ENCODE measurements at regions not wholly inside any gene's neighbourhood (a gene's known extent, or its start where the extent isn't known, plus 50 kb on each side); places are given as distances from the start of the nearest gene placed in this dataset.

DNA sequence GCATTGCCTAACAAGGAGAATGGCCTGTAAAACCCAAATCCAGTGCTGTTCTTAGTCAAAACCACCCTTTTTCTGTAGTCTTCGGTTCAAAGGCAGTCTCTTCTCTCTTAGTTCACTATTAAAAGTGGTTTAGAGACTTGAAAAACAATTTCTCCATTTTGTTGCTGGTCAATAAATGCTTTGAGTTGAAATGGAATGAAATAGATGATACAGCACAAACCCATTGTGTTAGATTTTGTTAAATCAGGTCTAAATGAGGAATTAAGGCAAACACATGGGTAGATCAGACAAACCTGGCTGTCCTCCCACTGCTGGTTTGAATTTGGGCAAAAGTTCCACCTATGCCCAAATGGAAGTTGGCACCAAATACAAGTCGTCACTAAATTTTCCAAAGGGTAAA lies 150.1 kb upstream of the SERTAD2 start:
- H3K4me3 ChIP-seq (replicated peaks; ENCODE audit: low read depth, low read length) = no peak overlapping the region
- DNase-seq (ENCODE audit: low read depth) = no peak
- TF ChIP-seq, protein P1, sequence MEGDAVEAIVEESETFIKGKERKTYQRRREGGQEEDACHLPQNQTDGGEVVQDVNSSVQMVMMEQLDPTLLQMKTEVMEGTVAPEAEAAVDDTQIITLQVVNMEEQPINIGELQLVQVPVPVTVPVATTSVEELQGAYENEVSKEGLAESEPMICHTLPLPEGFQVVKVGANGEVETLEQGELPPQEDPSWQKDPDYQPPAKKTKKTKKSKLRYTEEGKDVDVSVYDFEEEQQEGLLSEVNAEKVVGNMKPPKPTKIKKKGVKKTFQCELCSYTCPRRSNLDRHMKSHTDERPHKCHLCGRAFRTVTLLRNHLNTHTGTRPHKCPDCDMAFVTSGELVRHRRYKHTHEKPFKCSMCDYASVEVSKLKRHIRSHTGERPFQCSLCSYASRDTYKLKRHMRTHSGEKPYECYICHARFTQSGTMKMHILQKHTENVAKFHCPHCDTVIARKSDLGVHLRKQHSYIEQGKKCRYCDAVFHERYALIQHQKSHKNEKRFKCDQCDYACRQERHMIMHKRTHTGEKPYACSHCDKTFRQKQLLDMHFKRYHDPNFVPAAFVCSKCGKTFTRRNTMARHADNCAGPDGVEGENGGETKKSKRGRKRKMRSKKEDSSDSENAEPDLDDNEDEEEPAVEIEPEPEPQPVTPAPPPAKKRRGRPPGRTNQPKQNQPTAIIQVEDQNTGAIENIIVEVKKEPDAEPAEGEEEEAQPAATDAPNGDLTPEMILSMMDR (IDR thresholded peaks at IDR 0.05; ENCODE audit: low read length, missing control alignments) = no peak

DNA sequence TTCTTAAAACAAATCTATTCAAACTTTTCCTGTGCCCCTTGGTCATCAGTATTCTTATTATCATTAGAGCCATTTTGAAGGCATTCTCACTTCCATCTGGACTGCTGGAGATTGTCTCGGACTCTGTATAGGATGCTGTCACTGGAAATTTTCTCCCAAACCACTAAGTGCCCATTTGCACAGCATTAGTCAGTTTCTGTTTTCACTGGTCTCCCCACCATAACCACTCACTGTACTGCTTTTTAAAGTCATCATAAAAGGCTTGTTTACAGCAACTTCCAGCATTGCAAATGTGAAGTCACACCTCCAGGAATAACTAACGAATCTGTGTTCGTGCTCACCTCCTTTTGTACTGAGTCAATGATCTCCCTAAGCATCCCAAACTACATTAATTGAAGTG lies 150.9 kb upstream of the SERTAD2 start:
- no peak overlapping the region for H3K4me3 ChIP-seq (replicated peaks; ENCODE audit: low read depth, low read length)
- no peak for DNase-seq (ENCODE audit: low read depth)
- TF ChIP-seq, protein P1 (IDR thresholded peaks at IDR 0.05; ENCODE audit: low read length, missing control alignments) = no peak

DNA sequence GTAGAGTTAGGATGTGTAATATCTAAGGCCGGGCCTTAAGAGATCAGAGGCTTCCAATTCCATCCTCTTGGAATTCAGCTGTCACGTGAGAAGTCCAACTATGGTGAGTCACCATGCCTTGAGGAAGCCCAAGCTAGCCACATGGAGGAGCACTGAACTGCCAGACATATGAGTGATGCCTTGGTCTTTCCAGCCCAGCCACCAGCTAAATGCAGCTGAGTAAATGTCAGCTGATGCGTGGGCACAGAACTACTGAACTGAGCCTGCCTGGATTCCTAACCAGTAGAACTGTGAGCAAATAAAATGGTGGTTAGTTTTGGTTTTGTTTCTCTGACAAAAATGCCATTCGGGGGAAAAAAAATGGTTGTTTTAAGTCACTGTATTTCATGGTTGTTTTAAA lies 153.7 kb upstream of the SERTAD2 start:
- TF ChIP-seq, protein P1 (IDR thresholded peaks at IDR 0.05; ENCODE audit: low read length, missing control alignments) = no peak
- DNase-seq (ENCODE audit: low read depth) = peak; percentile 95
- H3K4me3 ChIP-seq (replicated peaks; ENCODE audit: low read depth, low read length) = no peak overlapping the region

DNA sequence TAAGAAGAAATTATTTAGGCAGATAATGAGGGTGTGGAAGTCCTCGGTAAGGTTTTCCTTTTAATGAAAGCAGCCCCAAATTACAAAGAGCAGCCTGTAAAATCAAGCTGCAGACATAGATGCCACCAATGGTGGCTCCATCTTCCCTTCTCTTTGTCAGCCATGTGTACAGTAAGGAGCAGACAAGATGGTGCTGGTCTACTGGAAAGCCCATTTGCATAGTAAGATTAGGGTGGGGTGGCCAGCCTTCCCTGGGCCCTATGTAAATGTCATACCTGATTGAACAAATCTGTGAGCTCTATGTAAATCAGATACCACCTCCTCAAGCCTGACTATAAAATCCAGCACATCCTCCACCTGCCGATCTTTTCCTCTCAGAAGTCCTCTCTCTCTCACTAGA lies 154.4 kb upstream of the SERTAD2 start:
- DNase-seq (ENCODE audit: low read depth) = no peak
- no peak overlapping the region for H3K4me3 ChIP-seq (replicated peaks; ENCODE audit: low read depth, low read length)

DNA sequence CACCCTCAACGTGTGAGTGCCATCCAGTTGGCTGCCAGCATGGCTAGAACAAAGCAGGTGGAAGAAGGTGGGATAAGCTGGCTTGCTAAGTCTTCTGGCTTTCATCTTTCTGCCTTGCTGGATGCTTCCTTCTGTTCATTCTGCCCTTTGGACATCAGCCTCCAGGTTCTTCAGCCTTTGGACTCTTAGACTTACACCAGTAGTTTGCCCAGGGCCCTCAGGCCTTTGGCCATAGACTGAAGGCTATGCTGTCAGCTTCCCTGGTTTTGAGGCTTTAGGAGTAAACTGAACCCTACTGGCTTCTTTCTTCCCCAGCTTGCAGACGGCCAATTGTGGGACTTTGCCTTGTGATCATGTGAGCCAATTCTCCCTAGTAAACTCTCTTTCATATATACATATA lies 155.0 kb upstream of the SERTAD2 start:
- TF ChIP-seq, protein P1 (IDR thresholded peaks at IDR 0.05; ENCODE audit: low read length, missing control alignments) = no peak
- DNase-seq (ENCODE audit: low read depth) = no peak
- no peak overlapping the region for H3K4me3 ChIP-seq (replicated peaks; ENCODE audit: low read depth, low read length)

More for the DNA sequence above, 154.4 kb upstream of the SERTAD2 start:
- TF ChIP-seq, protein P1 (IDR thresholded peaks at IDR 0.05; ENCODE audit: low read length, missing control alignments) = no peak

DNA sequence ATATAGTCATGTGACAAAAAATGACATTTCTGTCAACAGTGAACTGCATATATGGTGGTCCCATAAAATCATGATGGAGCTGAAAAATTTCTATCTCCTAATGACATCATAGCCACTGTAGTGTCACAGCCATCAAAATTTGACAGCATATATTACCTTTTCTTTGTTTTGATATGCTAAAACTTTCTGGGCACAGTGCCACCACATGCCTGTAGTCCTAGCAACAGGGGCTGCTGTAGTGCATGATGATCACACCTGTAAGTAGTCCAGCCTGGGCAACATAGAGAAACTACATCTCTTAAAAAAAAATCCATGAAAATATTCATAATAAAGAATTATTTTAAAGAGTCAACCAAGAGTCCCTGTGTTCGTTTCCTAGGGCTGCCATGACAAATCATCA lies 155.5 kb upstream of the SERTAD2 start:
- DNase-seq (ENCODE audit: low read depth) = no peak
- TF ChIP-seq, protein P1 (IDR thresholded peaks at IDR 0.05; ENCODE audit: low read length, missing control alignments) = no peak
- no peak overlapping the region for H3K4me3 ChIP-seq (replicated peaks; ENCODE audit: low read depth, low read length)

DNA sequence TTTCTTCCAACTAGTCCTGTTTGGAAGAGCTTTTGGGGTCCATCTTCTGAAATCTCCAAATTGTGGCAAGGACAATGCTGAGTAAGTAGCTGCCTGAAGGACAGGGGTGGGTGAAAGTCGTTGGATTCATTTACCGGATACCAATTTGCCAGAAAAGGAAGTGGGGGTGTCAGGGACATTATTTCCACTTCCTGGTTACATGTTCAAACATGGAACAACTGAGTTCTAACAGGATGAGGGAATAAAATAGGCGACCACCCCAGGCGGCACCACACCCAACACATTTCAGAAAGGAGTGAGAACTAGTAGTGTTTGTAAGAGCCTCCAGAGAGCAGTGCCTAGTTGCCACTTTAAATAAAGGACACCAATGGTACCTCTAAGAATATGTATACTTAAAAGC lies 158.6 kb upstream of the SERTAD2 start:
- no peak overlapping the region for H3K4me3 ChIP-seq (replicated peaks; ENCODE audit: low read depth, low read length)
- DNase-seq (ENCODE audit: low read depth) = no peak
- TF ChIP-seq, protein P1 (IDR thresholded peaks at IDR 0.05; ENCODE audit: low read length, missing control alignments) = no peak

Measured in fibroblast of pulmonary artery (primary cell).